ENCODE measurements at regions not wholly inside any gene's neighbourhood (a gene's known extent, or its start where the extent isn't known, plus 50 kb on each side); places are given as distances from the start of the nearest gene placed in this dataset.

DNA sequence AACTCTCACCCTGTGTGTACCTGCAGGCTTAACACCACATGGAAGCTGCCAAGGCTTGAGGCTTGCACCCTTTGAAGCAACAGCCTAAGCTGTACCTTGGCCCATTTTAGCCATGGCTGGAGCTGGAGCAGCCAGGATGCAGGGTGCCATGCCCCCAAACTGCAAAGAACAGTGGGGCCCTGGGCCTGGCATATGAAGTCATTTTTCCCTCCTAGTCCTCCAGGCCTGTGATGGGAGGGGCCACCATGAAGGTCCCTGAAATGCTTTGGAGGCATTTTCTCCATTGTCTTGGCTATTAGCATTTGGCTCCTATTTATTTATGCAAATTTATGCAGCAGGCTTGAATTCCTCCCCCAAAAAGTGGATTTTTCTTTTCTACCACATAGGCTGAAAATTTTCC is 238.4 kb downstream of the CDCA7 start:
- H3K4me1 ChIP-seq, result no peaks in the 10 kb centered on the region
- no peak overlapping the region for H3K4me3 ChIP-seq
- H3K27ac ChIP-seq, result no peak overlapping the region
- no peak for DNase-seq
- H3K27me3 ChIP-seq, result no peaks in the 10 kb centered on the region
- no peaks in the 10 kb centered on the region for H3K36me3 ChIP-seq
- peaks cover 0 to 5% (median 0%) of the 10 kb centered on the region in 4 donors for H3K9me3 ChIP-seq
- no peak for TF ChIP-seq POLR2A (IDR thresholded peaks at IDR 0.05)
- TF ChIP-seq, protein P1, sequence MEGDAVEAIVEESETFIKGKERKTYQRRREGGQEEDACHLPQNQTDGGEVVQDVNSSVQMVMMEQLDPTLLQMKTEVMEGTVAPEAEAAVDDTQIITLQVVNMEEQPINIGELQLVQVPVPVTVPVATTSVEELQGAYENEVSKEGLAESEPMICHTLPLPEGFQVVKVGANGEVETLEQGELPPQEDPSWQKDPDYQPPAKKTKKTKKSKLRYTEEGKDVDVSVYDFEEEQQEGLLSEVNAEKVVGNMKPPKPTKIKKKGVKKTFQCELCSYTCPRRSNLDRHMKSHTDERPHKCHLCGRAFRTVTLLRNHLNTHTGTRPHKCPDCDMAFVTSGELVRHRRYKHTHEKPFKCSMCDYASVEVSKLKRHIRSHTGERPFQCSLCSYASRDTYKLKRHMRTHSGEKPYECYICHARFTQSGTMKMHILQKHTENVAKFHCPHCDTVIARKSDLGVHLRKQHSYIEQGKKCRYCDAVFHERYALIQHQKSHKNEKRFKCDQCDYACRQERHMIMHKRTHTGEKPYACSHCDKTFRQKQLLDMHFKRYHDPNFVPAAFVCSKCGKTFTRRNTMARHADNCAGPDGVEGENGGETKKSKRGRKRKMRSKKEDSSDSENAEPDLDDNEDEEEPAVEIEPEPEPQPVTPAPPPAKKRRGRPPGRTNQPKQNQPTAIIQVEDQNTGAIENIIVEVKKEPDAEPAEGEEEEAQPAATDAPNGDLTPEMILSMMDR (IDR thresholded peaks at IDR 0.05), result no peak

DNA sequence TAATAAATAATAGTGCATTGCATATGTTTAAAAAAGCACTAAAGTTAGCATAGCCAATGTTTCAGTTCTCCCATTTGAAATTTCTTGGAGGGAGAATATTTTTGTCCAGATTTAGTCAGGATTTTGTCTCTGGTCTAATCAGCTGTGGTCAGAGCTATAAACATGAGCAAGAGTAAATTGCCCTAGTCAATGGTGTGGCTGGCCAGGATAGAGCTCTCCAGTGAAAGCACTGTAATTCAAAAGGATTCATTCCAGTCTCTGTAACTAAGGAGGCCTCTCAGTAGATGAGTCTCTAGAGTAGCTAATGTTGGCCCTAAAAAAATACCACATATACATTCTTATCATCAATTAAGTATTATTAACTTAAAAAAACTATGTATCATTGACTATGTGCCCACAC is 241.6 kb downstream of the CDCA7 start:
- Histone ChIP-seq H3K4me1 (no peaks in the 10 kb centered on the region), H3K36me3 (no peaks in the 10 kb centered on the region), H3K4me3 (no peak overlapping the region), H3K9me3 (peaks cover 0 to 5% (median 0%) of the 10 kb centered on the region in 4 donors), H3K27ac (no peak overlapping the region), H3K27me3 (no peaks in the 10 kb centered on the region)
- TF ChIP-seq POLR2A (IDR thresholded peaks at IDR 0.05), result no peak
- TF ChIP-seq, protein P1 (IDR thresholded peaks at IDR 0.05), result no peak
- no peak for DNase-seq

DNA sequence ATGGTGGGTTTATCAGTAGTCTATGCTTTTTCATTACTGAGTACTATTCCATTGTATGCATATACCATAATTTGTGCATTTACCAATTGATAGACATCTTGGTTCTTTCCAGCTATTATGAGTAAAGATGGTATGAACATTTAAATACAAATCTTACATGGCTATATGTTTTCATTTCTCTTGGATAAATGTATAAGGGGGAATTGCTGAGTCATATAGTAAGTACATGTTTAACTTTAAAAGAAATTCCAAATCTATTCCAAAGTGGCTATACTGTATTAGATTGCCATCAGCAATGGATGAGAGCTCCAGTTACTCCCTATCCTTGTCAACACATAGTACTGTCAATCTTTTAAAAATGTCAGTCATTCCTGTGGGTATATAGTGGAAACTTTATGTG is 243.9 kb downstream of the CDCA7 start:
- H3K27me3 ChIP-seq, result no peaks in the 10 kb centered on the region
- no peak overlapping the region for H3K27ac ChIP-seq
- TF ChIP-seq, protein P1 (IDR thresholded peaks at IDR 0.05), result no peak
- no peak for TF ChIP-seq POLR2A (IDR thresholded peaks at IDR 0.05)
- H3K9me3 ChIP-seq, result no peaks in the 10 kb centered on the region
- no peaks in the 10 kb centered on the region for H3K36me3 ChIP-seq
- DNase-seq, result no peak
- no peak overlapping the region for H3K4me3 ChIP-seq
- H3K4me1 ChIP-seq, result no peaks in the 10 kb centered on the region

DNA sequence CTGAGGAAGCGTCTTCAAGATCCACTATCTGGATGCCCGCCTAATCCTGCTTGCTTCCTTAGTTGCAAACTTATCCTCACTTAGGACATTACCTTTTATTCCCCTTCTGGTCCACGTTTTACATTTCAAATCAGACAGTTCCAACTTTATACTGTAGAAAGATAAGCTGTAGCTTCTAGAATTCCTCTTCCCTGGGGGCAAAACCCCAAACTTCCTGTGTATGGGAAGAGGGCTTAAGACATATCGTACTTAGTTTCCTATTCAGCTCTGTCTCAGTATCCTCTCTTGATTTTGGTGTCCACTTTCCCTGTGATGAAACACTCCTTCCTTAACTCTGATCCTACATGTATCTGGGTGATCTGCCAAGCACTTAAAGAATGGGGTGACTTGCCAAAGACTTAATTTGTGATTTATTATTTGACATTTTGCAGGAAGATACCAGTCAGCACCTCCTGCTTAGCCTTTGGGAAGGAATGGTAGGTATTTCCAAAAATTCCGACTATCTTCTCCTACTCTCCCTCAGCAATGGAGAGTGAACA is 245.2 kb downstream of the CDCA7 start:
- no peak overlapping the region for H3K4me3 ChIP-seq
- DNase-seq, result no peak

DNA sequence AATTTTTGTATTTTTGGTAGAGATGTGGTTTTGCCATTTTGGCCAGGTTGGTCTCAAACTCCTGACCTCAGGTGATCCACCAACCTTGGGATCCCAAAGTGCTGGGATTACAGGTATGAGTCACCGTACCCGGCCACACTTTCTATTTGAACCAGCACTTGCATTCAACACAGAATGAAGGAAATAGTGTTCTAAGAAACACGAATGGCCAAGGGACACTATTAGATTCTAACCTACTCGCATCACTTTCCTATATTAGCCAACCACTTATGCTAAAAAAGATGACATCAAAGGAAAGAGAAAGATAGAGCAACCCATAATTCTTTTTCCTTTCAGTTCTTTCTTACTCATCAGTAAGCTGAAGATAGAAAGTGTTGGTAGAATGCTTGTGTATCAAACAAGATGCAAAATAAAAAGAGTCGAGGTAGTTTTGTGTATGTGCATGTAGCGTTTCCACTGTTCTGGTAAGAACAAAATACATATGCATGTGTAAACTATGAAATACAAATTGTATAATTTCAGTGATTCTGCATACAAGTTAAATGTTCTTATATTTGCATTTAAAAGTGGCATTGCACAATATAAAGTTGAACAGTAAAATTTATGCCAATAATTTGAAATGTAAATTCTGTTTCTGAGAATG is 247.6 kb downstream of the CDCA7 start:
- no peak for DNase-seq
- H3K4me3 ChIP-seq, result no peak overlapping the region
- no peaks in the 10 kb centered on the region for H3K4me1 ChIP-seq
- no peaks in the 10 kb centered on the region for H3K9me3 ChIP-seq
- H3K27me3 ChIP-seq, result no peaks in the 10 kb centered on the region
- TF ChIP-seq, protein P1 (IDR thresholded peaks at IDR 0.05), result no peak
- no peak for TF ChIP-seq POLR2A (IDR thresholded peaks at IDR 0.05)
- no peaks in the 10 kb centered on the region for H3K36me3 ChIP-seq
- no peak overlapping the region for H3K27ac ChIP-seq

More for the DNA sequence above, 245.2 kb downstream of the CDCA7 start:
- Histone ChIP-seq H3K9me3 (no peaks in the 10 kb centered on the region), H3K27ac (no peak overlapping the region), H3K4me1 (no peaks in the 10 kb centered on the region), H3K36me3 (no peaks in the 10 kb centered on the region), H3K27me3 (no peaks in the 10 kb centered on the region)
- TF ChIP-seq POLR2A (IDR thresholded peaks at IDR 0.05), result no peak
- TF ChIP-seq, protein P1 (IDR thresholded peaks at IDR 0.05), result no peak
